K562 (cell line): ENCODE measurements at regions not wholly inside any gene's neighbourhood (a gene's known extent, or its start where the extent isn't known, plus 50 kb on each side); places are given as distances from the start of the nearest gene placed in this dataset.

ENCODE experiments used
- ATAC-seq: fragments of 200-7000 bp; cut with Tn5 transposase; 3 replicates; pipeline ENCODE4 v1.9.1; 2020; ENCODE audit warnings: moderate library complexity
- BruUV-seq: library from RNA; stranded (reverse); fragments of 400-500 nt; replicated peaks from 2 replicates; lab custom pipeline; 2021; lab: Mats Ljungman, UMichigan
- CTCF ChIA-PET: fragments of 300-600 bp; formaldehyde crosslinking; extraction: SDS; loops from one replicate; lab custom pipeline; 2021; ENCODE audit warnings: low intra/inter-chr PET ratio; lab: Yijun Ruan, JAX
- POLR2A ChIA-PET: fragments of 300-600, 350-650 bp; sonication (Branson Sonifier 250); formaldehyde crosslinking; extraction: SDS; loops from one replicate; lab custom pipeline; 2021; ENCODE audit warnings: antibody characterized with exemption, inconsistent platforms; lab: Yijun Ruan, JAX
- DNase-seq, 4 experiments: peaks; one replicate each; pipeline versions ENCODE4 v3.0.0 to v3.0.0-alpha.2; 2011 to 2018; ENCODE audit warnings: low spot score in 3 of 4, mixed read lengths in 3 of 4; ENCODE audit errors: extremely low read depth in 1 of 4
- FAIRE-seq: peaks from 2 replicates; lab custom pipeline; 2011; peaks lifted over from hg19 to GRCh38; lab: Jason Lieb, UNC
- H2AFZ ChIP-seq: 2 replicates; pipeline ENCODE4 v1.6.0; 2011; ENCODE audit warnings: low read depth, low read length, control low read depth, inconsistent platforms
- H3K27ac ChIP-seq: fragments of 200-600 bp; 3 replicates; pipeline ENCODE4 v1.8.0; 2011; ENCODE audit warnings: low read depth, mild to moderate bottlenecking, control low read depth, inconsistent platforms, low read length, moderate library complexity, mixed read lengths; ENCODE audit errors: extremely low read depth
- H3K27me3 ChIP-seq, 2 experiments: fragments of 300-600 bp in 1 of 2; 2 replicates in 1 of 2; 3 replicates in 1 of 2; pipeline versions ENCODE4 v1.6.0 to v1.8.0; 2011; ENCODE audit warnings: inconsistent platforms in 2 of 2, low read length in 2 of 2, mild to moderate bottlenecking in 1 of 2, mixed read lengths in 1 of 2, moderate library complexity in 1 of 2; ENCODE audit not compliant: control insufficient read depth in 2 of 2, insufficient read depth in 2 of 2
- H3K36me3 ChIP-seq: fragments of 300-600 bp; 3 replicates; pipeline ENCODE4 v1.8.0; 2011; ENCODE audit warnings: mild to moderate bottlenecking, low read length, inconsistent platforms; ENCODE audit not compliant: control insufficient read depth, insufficient read depth
- H3K4me1 ChIP-seq, 2 experiments: fragments of 200-600 bp in 1 of 2; replicated peaks in 1 of 2; 2 replicates in 1 of 2; 3 replicates in 1 of 2; pipeline versions ENCODE4 v1.5.1 to v1.8.0; 2011; ENCODE audit warnings: inconsistent platforms in 2 of 2, low read length in 2 of 2, mild to moderate bottlenecking in 1 of 2, mixed read lengths in 1 of 2, moderate library complexity in 1 of 2; ENCODE audit not compliant: control insufficient read depth in 2 of 2, insufficient read depth in 2 of 2
- H3K4me2 ChIP-seq: 2 replicates; pipeline ENCODE4 v1.6.1; 2011; ENCODE audit warnings: low read length, control low read depth, inconsistent platforms, mixed read lengths; ENCODE audit not compliant: insufficient read depth
- H3K4me3 ChIP-seq: fragments of 200-600 bp; sonication (generic), shearing (Covaris generic); 2 replicates; pipeline ENCODE4 v1.5.1; 2016; ENCODE audit warnings: control low read depth, inconsistent platforms
- H3K79me2 ChIP-seq: fragments of 200-600 bp; 3 replicates; pipeline ENCODE4 v1.8.0; 2011; ENCODE audit warnings: low read length, inconsistent platforms; ENCODE audit not compliant: control insufficient read depth, insufficient read depth
- H3K9ac ChIP-seq, 2 experiments: 2 replicates each; pipeline versions ENCODE4 v1.6.0 to v1.6.1; 2011; ENCODE audit warnings: low read depth in 2 of 2, low read length in 2 of 2, control low read depth in 1 of 2, inconsistent platforms in 1 of 2, mild to moderate bottlenecking in 1 of 2, mixed read lengths in 1 of 2; ENCODE audit not compliant: insufficient read depth in 1 of 2
- H3K9me1 ChIP-seq: one replicate; pipeline ENCODE4 v1.6.0; 2011; ENCODE audit warnings: inconsistent platforms, mild to moderate bottlenecking, low read length, moderate library complexity; ENCODE audit not compliant: control insufficient read depth, insufficient read depth
- H3K9me3 ChIP-seq: replicated peaks from 2 replicates; pipeline ENCODE4 v1.5.1; 2011; ENCODE audit warnings: low read depth, low read length, inconsistent platforms; ENCODE audit not compliant: control insufficient read depth, insufficient read depth
- H4K20me1 ChIP-seq: replicated peaks from 2 replicates; pipeline ENCODE4 v1.6.1; 2011; ENCODE audit warnings: low read length, inconsistent platforms, mixed read lengths; ENCODE audit not compliant: control insufficient read depth, insufficient read depth
- ELF1 ChIP-seq: fragments of 200-800 bp; sonication (Bioruptor generic); IDR thresholded peaks from 2 replicates; pipeline ENCODE4 v1.6.1; 2016; ENCODE audit warnings: missing genetic modification characterization, missing compliant biosample characterization
- ETS2 ChIP-seq: IDR thresholded peaks from 2 replicates; pipeline ENCODE4 v1.6.1; 2016; ENCODE audit warnings: borderline replicate concordance, missing genetic modification characterization, mild to moderate bottlenecking, moderate library complexity, missing compliant biosample characterization; ENCODE audit not compliant: poor library complexity, severe bottlenecking
- MAFK ChIP-seq: IDR thresholded peaks from 2 replicates; pipeline ENCODE4 v1.6.1; 2011; ENCODE audit warnings: low read length, improper control_type of control experiment
- PHB ChIP-seq: fragments of 250-450 bp; sonication (Bioruptor Pico); IDR thresholded peaks from 2 replicates; pipeline ENCODE4 v1.5.0; 2021
- POLR2H ChIP-seq: IDR thresholded peaks from 2 replicates; pipeline ENCODE4 v1.6.1; 2016; ENCODE audit warnings: missing genetic modification characterization, low read depth, mild to moderate bottlenecking, control low read depth, missing compliant biosample characterization, moderate library complexity
- TSC22D4 ChIP-seq: fragments of 450-650 bp; IDR thresholded peaks from 2 replicates; pipeline ENCODE4 v1.6.1; 2016; ENCODE audit warnings: missing genetic modification characterization, missing biosample characterization, control low read depth
- ZBTB8A ChIP-seq: fragments of 450-650 bp; IDR thresholded peaks from 2 replicates; pipeline ENCODE4 v1.6.1; 2018; ENCODE audit warnings: mild to moderate bottlenecking, moderate library complexity; ENCODE audit not compliant: partially characterized antibody
- ZNF143 ChIP-seq: sonication (generic); formaldehyde crosslinking; IDR thresholded peaks from 2 replicates; pipeline ENCODE4 v1.9.0; 2022; ENCODE audit warnings: mild to moderate bottlenecking, missing genetic modification reagents
- ZNF766 ChIP-seq: fragments of 200-800 bp; sonication (Bioruptor generic); conservative IDR thresholded peaks from 2 replicates; pipeline ENCODE4 v1.6.1; 2016; ENCODE audit warnings: missing genetic modification characterization, missing compliant biosample characterization
- ZNF785 ChIP-seq: fragments of 250-450 bp; sonication (Bioruptor Pico); IDR thresholded peaks from 2 replicates; pipeline ENCODE4 v1.4.0; 2020; ENCODE audit warnings: mild to moderate bottlenecking
- in situ Hi-C: fragments of 300-500 bp; cut with MboI; formaldehyde crosslinking; loops from 4 replicates; pipeline ENCODE4 v1.15.0; 2018; ENCODE audit warnings: inconsistent platforms, mixed read lengths
- intact Hi-C: fragments of 100-400 bp; cut with micrococcal nuclease; formaldehyde crosslinking; loops from 2 replicates; pipeline ENCODE4 v1.14.2; 2022
- TF ChIP-seq, protein P1 (sequence below): fragments of 200-400 bp; formaldehyde crosslinking; IDR thresholded peaks from 2 replicates; pipeline ENCODE4 v1.6.1; 2017; ENCODE audit warnings: mild to moderate bottlenecking, low read depth, low read length, moderate library complexity

GRCh38 chr3:148136816-148137215 is 560.9 kb upstream of the AGTR1 start:
- BruUV-seq: no TSS peak
- H2AFZ ChIP-seq: no peak overlapping the region
- intact Hi-C loops: no loop called here
- no peaks in the 10 kb centered on the region for H3K36me3 ChIP-seq
- ATAC-seq (no peak), FAIRE-seq (no peak), DNase-seq (no peak)
- CTCF ChIA-PET: no interaction called here
- no peak overlapping the region for H3K27ac ChIP-seq
- no peak overlapping the region for H3K9ac ChIP-seq
- no peak overlapping the region for H3K4me3 ChIP-seq
- no peaks in the 10 kb centered on the region for H4K20me1 ChIP-seq
- H3K79me2 ChIP-seq: no peaks in the 10 kb centered on the region
- TF ChIP-seq ZNF766 (CRISPR knock-in tag) (no peak), TSC22D4 (tag) (no peak), POLR2H (no peak), PHB (CRISPR knock-in tag) (no peak), ZNF785 (CRISPR knock-in tag) (no peak), ZBTB8A (no peak), MAFK (no peak), ETS2 (tag) (no peak), ELF1 (tag) (no peak), ZNF143 (CRISPR knock-in tag) (no peak)
- TF ChIP-seq, protein P1, sequence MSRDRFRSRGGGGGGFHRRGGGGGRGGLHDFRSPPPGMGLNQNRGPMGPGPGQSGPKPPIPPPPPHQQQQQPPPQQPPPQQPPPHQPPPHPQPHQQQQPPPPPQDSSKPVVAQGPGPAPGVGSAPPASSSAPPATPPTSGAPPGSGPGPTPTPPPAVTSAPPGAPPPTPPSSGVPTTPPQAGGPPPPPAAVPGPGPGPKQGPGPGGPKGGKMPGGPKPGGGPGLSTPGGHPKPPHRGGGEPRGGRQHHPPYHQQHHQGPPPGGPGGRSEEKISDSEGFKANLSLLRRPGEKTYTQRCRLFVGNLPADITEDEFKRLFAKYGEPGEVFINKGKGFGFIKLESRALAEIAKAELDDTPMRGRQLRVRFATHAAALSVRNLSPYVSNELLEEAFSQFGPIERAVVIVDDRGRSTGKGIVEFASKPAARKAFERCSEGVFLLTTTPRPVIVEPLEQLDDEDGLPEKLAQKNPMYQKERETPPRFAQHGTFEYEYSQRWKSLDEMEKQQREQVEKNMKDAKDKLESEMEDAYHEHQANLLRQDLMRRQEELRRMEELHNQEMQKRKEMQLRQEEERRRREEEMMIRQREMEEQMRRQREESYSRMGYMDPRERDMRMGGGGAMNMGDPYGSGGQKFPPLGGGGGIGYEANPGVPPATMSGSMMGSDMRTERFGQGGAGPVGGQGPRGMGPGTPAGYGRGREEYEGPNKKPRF: no peak
- in situ Hi-C loops: no loop called here
- H3K4me1 ChIP-seq: no peaks in the 10 kb centered on the region
- H3K4me2 ChIP-seq: no peak overlapping the region
- no peaks in the 10 kb centered on the region for H3K9me3 ChIP-seq
- H3K9me1 ChIP-seq: no peaks in the 10 kb centered on the region
- POLR2A ChIA-PET: no interaction called here
- H3K27me3 ChIP-seq: no peaks in the 10 kb centered on the region
